Brain microvascular endothelial cell (primary cell): ENCODE measurements at regions not wholly inside any gene's neighbourhood (a gene's known extent, or its start where the extent isn't known, plus 50 kb on each side); places are given as distances from the start of the nearest gene placed in this dataset.

Experiments
- DNase-seq: peaks from one replicate; pipeline ENCODE4 v3.0.0-alpha.2; 2020
- H3K27ac ChIP-seq: fragments of 250-450 bp; sonication (Bioruptor Pico); 2 replicates; pipeline ENCODE4 v1.5.1; 2020; ENCODE audit warnings: mild to moderate bottlenecking, moderate library complexity
- H3K27me3 ChIP-seq: fragments of 250-450 bp; sonication (Bioruptor Pico); replicated peaks from 2 replicates; pipeline ENCODE4 v1.5.1; 2020; ENCODE audit warnings: mild to moderate bottlenecking
- H3K36me3 ChIP-seq: fragments of 250-450 bp; sonication (Bioruptor Pico); replicated peaks from 2 replicates; pipeline ENCODE4 v1.5.1; 2020; ENCODE audit warnings: mild to moderate bottlenecking
- H3K4me3 ChIP-seq: 2 replicates; pipeline ENCODE4 v1.5.1; 2011; ENCODE audit warnings: low read depth, mild to moderate bottlenecking, control low read depth, low read length, moderate library complexity
- in situ Hi-C: cut with HindIII; loops from 2 replicates; pipeline ENCODE4 v1.10.0; 2017; ENCODE audit warnings: low sequenced_read_pairs, low pct_ligation_motif_present
- TF ChIP-seq, protein P1 (sequence below): IDR thresholded peaks from 2 replicates; pipeline ENCODE4 v1.5.1; 2011; ENCODE audit warnings: low read depth, mild to moderate bottlenecking, moderate library complexity, low read length, control low read depth, inconsistent platforms; ENCODE audit errors: missing control alignments

DNA sequence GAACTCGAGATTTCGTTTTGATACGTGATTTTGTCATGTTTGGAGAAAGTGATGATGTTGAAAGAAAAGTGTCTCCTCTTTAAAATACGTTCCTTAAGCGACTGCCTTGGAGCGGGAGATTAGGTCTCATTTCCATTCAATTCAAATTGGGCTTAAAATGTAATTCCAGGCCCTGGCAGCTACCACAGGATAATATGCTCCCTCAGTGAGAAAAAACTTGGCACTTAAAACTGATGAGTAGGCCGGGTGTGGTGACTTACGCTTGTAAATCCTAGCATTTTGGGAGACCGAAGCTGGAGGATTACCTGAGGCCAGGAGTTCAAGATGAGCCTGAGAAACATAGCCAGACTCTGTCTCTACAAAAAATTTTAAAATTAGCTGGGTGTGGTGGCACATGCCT, 146.3 kb upstream of the L3MBTL4 start:
- TF ChIP-seq, protein P1, sequence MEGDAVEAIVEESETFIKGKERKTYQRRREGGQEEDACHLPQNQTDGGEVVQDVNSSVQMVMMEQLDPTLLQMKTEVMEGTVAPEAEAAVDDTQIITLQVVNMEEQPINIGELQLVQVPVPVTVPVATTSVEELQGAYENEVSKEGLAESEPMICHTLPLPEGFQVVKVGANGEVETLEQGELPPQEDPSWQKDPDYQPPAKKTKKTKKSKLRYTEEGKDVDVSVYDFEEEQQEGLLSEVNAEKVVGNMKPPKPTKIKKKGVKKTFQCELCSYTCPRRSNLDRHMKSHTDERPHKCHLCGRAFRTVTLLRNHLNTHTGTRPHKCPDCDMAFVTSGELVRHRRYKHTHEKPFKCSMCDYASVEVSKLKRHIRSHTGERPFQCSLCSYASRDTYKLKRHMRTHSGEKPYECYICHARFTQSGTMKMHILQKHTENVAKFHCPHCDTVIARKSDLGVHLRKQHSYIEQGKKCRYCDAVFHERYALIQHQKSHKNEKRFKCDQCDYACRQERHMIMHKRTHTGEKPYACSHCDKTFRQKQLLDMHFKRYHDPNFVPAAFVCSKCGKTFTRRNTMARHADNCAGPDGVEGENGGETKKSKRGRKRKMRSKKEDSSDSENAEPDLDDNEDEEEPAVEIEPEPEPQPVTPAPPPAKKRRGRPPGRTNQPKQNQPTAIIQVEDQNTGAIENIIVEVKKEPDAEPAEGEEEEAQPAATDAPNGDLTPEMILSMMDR: no peak
- in situ Hi-C loops: no loop called here
- H3K36me3 ChIP-seq: no peaks in the 10 kb centered on the region
- no peak for DNase-seq
- no peak overlapping the region for H3K4me3 ChIP-seq
- H3K27ac ChIP-seq: no peak overlapping the region
- H3K27me3 ChIP-seq: no peaks in the 10 kb centered on the region

GRCh38 chr18:6561420-6561861, 146.7 kb upstream of the L3MBTL4 start:
- in situ Hi-C loops: no loop called here
- DNase-seq: peak; percentile 49
- TF ChIP-seq, protein P1: no peak
- H3K36me3 ChIP-seq: no peaks in the 10 kb centered on the region
- H3K27me3 ChIP-seq: no peaks in the 10 kb centered on the region
- no peak overlapping the region for H3K27ac ChIP-seq
- no peak overlapping the region for H3K4me3 ChIP-seq

- in situ Hi-C loops: no loop called here
- DNase-seq: no peak
- Histone ChIP-seq H3K27ac (no peak overlapping the region), H3K36me3 (no peaks in the 10 kb centered on the region), H3K4me3 (no peak overlapping the region), H3K27me3 (no peaks in the 10 kb centered on the region)
- TF ChIP-seq, protein P1: no peak
These were observed 147.2 kb upstream of the L3MBTL4 start for GRCh38 chr18:6561862-6562291.

DNA sequence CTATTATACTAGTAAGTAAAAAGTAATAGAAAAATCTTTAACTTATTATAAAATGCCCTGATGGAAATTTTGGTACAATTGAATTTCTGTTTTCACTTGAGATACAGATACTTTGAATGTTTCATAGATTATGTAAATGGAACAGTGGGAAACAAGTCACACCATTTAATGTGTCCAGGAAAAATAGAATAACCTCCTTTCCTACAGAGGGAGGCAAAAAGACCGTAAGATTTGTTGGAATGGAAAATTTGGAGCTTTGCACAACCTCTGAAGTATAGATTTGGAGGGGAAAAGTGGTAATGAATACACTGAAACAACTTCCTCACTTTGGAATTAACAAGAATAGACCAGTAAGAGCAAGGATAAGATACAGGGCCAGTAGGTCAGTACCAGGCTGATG, 149.2 kb upstream of the L3MBTL4 start:
- H3K36me3 ChIP-seq: no peaks in the 10 kb centered on the region
- in situ Hi-C loops: no loop called here
- no peak for DNase-seq
- H3K4me3 ChIP-seq: no peak overlapping the region
- TF ChIP-seq, protein P1: no peak
- no peak overlapping the region for H3K27ac ChIP-seq
- no peaks in the 10 kb centered on the region for H3K27me3 ChIP-seq

GRCh38 chr18:6564950-6565814, 150.5 kb upstream of the L3MBTL4 start:
- TF ChIP-seq, protein P1: no peak
- no peaks in the 10 kb centered on the region for H3K36me3 ChIP-seq
- no peak for DNase-seq
- no peak overlapping the region for H3K4me3 ChIP-seq
- H3K27me3 ChIP-seq: no peaks in the 10 kb centered on the region
- in situ Hi-C loops: no loop called here
- H3K27ac ChIP-seq: no peak overlapping the region

GRCh38 chr18:6565815-6566081, 151.0 kb upstream of the L3MBTL4 start:
- in situ Hi-C loops: no loop called here
- Histone ChIP-seq H3K27me3 (no peaks in the 10 kb centered on the region), H3K27ac (no peak overlapping the region), H3K36me3 (no peaks in the 10 kb centered on the region), H3K4me3 (no peak overlapping the region)
- TF ChIP-seq, protein P1: no peak
- DNase-seq: no peak
